HG03159 (cell line): ENCODE measurements at regions not wholly inside any gene's neighbourhood (a gene's known extent, or its start where the extent isn't known, plus 50 kb on each side); places are given as distances from the start of the nearest gene placed in this dataset.
A peak's percentile ranks its signal among the peaks of the same experiment; 100 is the strongest.

Source experiments
- ATAC-seq: cut with Tn5 transposase; IDR thresholded peaks from one replicate; pipeline ENCODE4 v1.9.1; 2021; ENCODE audit warnings: mild to moderate bottlenecking, moderate library complexity; ENCODE audit not compliant: unreplicated experiment

GRCh38 chr1:239912471-239912870 is 179.2 kb upstream of the FMN2 start:
- ATAC-seq: no peak

DNA sequence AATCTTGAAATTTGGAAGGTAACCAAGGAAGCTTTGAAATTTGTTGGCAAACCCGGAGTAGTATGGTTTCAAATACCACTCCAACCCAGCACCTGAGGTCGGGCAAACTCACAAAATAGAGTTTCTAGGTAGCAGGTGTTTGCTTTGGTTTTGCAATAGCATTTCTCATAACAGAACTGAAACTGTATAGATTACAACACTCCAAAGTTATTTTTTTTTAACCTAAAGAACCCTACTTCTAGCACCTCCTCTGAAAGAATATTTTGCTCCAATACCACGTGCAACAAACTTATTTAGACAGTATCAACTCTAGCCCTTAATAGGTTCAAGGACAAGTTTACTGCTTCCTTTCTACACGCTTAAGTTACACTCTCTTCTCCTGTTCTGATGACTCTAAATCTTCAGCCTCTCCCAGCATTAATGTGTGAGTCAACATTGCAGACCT is 178.5 kb upstream of the FMN2 start:
- ATAC-seq: no peak

DNA sequence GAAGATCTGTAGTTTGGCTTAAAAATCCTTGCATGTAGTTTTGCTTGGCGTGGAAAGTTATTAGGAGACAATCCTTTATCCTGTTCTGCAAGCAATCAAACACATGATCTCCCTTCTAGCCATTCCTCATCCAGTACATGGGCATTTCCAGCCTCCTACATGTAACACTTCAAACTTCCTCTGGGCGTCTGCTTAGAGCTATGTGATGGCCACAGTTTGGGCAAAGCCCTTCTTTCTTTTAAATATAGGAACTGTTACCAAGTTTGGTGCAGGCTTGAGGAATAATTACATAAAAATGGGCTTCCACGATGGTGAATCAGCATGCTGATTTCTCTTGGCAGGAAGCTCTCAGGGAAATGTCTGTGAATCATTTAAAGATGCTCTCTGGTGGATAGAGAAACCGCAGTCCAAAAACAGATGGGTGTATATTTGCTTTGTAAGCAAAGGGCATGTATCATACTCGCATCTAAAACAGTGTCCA is 176.9 kb upstream of the FMN2 start:
- no peak for ATAC-seq

DNA sequence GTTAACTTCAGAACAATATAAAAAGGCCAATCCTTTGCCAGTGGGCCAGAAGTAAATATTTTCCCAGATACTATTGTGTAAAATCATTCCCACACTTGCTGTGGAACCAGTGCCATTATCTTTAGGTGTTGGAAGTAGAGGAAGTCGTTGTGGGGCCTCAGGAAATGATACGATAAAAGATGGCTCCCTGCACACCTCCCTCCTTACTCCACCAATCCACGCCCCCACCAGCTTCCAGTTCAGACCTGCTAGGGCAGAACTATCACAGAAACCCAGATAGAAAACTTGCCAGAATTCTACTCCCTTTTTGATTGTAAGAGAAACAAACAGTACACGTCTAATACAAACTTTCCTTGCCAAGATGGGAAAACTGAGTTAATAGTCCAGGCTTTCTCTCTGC is 173.0 kb upstream of the FMN2 start:
- no peak for ATAC-seq

DNA sequence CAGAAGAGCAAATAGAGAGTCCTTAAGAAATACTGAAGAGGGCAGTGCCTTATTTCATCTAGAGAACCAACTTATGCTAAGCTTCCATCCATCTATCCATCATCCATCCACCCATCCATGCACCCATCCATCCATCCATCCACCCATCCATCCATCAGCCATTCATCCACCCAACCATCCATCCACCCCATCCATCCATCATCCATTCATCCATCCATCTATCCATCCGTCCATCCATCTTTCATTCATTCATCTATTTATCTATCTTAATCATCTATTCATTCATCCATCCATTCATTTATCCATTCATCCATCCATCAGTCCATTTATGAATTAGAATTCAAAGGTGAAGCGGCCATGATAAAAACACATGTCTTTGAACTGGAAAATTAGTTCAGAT is 171.5 kb upstream of the FMN2 start:
- no peak for ATAC-seq

DNA sequence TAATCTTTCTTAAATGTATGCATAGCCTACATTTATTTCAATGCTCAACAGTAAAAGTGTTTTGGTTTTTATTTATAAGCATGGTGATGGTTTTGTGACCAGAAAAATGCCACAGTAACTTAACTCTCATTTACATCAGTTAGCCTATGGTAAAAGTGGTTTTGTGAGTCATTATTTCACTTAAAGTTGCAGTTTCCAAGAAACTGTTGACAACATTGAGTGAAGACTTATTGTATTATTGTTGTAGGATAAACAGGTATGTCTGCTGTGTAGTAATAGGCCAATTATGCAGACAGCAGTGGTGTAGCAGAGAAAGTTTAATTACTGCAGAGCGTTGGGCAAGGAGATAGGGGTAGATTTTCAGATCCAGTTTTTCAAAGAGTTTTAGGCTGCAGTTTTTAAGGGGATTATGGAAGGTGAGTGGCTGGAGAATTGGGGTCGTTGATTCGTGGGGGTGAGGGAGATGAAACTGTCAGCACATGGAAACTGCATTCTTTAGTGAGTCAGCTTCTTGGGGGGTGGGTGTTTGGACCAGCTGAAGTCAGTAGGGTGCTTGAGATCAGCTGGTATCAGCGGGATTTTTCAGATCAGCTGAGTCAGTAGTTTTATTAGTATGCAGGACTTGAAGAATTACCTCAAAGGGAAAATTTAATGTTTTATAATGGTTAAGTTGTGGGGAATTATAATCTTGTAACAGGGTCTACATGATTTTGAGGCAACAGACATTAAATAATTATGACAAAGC is 168.7 kb upstream of the FMN2 start:
- ATAC-seq: no peak

DNA sequence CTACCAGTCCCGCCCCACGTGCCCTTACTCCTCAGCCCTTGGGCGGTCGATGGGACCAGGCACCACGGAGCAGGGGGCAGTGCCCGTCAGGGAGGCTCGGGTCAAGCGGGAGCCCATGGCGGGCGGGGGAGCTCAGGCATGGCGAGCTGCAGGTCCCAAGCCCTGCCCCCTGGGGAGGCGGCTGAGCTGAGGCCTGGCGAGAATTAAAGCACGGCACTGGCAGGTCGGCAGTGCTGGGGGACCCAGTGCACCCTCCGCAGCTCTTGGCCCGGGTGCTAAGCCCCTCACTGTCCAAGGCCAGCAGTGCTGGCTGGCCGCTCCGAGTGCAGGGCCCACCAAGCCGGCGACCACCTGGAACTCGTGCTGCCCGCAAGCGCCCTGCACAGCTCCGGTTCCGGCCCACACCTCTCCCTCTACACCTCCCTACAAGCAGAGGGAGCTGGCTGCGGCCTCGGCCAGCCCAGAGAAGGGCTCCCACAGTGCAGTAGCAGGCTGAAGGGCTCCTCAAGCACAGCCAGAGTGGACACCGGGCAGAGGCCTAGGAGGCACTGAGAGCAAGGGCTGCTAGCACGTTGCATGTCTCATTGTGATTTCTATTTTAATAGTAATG is 166.8 kb upstream of the FMN2 start:
- ATAC-seq: no peak

DNA sequence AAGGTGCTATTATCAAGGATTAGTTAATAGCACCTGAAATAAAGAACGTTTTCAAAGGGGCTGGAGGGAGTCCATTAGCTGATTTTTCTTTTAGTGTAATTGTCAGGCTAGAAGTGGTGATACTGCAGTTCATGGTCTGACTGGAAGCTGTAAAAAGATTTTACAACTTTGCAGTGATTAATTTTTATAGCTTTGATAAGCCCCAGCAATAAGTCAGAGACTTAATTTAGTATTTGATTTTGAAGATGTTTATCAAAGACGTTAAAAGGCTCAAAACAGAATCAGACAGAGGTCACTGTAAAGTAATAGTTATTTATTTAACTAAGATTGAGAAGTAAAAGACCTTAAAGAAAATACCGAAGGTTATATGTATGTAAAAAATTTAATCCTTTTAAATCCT is 165.5 kb upstream of the FMN2 start:
- no peak for ATAC-seq

DNA sequence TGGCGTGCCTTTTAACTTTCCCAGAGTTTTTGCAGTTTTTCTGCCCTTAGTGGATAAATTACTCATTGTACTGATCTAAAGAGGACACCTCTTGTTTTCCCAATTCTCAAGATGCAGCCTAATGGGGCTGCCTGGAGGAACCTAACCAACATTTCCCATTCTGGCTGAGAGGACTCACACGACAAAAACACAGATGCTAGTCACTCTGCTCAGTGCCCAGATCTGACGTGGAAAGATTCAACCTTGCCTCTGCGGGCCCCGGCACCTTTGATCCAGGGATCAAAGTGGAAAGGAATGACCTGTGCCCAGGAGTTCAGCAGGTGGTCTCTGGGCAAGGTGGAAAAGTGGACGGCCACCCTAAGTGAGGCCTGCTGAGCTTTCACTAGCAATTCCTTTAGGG is 162.4 kb upstream of the FMN2 start:
- ATAC-seq: no peak

DNA sequence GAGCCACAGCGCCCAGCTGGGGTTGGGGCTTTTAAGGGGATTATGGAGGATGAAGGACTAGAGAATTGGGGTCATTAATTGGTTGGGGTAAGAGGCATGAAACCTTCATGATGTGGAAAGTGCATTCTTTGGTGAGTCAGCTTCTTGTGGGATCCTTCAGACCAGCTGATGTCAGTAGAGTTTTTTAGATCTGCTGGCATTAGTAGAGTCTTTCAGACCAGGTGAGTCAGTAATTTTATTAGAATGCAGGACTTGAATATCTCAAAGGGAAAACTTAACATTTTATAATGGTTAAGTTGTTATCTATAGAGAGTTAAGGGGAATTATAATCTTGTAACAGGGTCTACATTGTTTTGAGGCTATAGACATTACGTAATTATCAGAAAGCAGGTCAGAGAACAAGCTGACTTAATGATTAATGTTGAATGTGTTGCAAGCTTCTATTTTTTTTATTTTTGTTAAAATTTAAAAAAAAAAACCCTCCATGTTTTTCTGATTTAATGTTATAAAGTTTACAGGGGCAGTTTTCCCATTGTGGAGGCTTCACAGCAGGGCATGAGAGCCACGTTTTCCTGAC is 160.9 kb upstream of the FMN2 start:
- no peak for ATAC-seq

DNA sequence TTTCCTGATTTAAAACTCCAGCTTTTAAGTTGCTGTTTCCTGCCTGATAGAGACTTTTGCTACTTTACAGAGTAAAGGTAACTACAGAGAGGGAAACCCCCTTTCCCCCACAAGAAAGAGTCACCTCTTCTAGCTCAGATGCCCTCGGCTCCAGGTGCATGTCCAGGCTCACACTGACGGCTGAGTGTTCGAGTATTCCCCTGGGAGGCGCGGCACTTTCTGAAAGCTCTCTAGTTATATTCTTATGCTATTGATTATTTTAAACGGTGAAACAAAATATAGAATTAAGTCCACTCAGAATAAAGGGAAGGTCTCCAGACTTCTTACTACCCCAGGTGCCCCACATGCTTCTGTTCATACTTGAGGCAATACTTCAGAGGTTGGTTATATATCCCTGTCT is 160.3 kb upstream of the FMN2 start:
- no peak for ATAC-seq

DNA sequence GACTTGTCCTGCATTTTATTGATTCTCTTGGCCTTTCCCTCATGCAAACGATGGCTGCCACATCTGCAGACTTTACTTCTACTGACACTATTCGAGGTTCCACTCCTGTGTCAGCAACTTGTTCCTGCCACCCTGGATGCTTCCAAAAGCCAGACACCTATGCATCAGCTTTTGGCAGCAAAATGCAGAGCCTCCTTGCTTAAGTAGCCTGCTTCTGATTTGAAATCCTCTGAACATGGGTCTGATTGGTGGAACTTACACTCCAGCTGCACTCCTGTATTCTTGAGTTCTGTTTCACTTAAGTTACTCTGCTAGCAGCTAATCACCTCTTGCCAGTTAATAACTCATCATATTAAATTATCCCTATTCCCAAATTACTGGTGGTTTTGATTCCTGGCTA is 152.1 kb upstream of the FMN2 start:
- no peak for ATAC-seq

DNA sequence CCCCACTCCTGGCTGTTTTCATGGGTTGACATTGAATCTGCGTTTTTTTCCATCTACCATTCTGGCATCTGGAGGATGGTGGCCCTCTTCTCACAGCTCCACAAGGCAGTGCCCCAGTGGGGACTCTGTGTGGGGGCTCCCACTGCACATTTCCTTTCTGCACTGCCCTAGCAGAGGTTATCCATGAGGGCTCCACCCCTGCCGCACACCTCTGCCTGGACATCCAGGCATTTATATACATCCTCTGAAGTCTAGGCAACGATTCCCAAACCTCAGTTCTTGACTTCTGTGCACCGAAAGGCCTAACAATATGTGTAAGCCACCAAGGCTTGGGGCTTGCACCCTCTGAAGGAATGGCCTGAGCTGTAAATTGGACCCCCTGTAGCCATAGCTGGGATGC is 147.9 kb upstream of the FMN2 start:
- no peak for ATAC-seq

DNA sequence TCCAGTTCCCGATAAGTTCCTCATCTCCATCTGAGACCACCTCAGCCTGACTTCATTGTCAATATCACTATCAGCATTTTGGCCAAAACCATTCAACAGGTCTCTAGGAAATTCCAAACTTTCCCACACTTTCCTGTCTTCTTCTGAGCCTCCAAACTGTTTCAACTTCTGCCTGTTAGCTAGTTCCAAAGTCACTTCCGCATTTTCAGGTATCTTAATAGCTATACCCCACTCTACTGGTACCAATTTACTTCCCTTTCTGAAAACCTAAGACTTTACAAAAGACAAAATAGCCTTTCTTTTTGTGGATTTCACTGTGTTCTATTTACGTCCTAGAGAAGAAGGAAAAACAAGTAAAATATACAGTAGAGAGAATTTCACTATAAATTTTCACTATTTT is 147.0 kb upstream of the FMN2 start:
- no peak for ATAC-seq

GRCh38 chr1:239947801-239948200 is 143.9 kb upstream of the FMN2 start:
- no peak for ATAC-seq

DNA sequence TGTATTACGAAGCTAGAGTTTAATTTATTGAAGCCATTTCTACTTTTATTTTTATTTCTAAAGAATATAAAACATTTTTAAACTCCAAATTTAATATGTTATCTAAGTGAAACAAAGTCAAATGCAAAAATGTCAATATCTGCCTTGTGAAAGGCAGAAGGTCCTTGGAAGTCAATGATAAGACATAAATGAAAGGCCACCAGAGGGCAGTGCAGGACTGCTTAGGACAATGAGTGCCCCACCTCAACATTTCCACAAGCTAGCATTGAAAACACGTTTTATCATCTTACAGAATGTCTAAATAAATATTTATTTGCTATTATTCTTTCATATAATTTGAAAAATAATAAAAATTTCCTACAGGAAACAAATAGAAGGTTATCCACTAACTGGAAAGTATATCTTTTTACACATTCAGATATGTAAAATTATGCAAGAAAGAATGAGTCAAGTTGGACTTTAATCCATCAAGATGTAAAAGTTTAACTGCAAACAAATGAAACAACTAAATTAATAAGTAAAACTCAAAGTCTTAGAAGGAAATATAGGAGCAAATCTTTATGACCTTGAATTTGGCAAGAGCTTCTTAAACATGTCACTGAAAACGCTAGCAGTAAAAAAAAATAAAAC is 140.1 kb upstream of the FMN2 start:
- peak; percentile 72 for ATAC-seq

GRCh38 chr1:239952348-239953308 is 139.1 kb upstream of the FMN2 start:
- ATAC-seq: peak; percentile 60

DNA sequence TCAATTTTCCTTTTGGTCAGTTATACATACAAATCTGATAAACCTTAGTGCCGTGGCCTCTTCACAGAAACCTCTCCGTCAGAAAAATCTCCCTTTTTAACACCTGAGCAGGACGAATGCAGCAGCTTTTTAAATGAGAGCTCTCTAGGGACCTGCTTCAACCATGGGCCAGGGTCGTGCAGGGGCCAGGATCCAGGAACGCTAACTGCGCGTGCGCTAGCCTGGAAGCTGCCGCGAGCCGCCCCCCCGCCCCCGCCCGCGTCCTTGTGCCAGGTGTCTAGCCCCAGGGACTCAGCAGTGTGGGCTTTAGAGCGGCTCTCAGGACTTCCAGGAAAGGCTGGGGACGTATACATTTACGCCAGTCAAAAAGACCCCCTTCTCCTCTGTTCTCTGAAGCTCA is 136.8 kb upstream of the FMN2 start:
- no peak for ATAC-seq

- no peak for ATAC-seq
Observed at GRCh38 chr1:239955431-239955830, 136.3 kb upstream of the FMN2 start.

DNA sequence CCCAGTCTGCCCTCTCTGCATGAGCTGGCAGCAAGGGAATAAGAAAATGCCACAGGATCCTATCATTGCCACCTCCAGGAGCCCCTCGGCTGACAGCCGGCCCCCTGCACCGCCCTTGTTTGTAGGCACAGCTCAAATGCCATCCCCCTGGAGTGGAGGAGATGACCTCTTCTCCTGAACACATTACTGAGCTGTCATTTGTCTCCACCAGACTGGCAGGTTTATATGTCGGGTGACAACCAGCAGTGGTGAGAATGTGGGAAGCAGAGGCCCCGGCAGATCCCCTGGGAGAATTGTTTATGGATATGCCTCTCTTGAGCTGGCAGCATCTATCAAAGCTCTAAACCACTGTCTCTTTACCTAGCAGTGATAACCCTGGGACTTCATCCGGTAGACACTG is 135.4 kb upstream of the FMN2 start:
- no peak for ATAC-seq

GRCh38 chr1:239958063-239958462 is 133.6 kb upstream of the FMN2 start:
- no peak for ATAC-seq
